22Rv1 (cell line): ENCODE measurements at regions not wholly inside any gene's neighbourhood (a gene's known extent, or its start where the extent isn't known, plus 50 kb on each side); places are given as distances from the start of the nearest gene placed in this dataset.

Source experiments
- CTCF ChIP-seq: fragments of 450-650 bp; IDR thresholded peaks from 2 replicates; pipeline ENCODE4 v1.5.1; 2017; ENCODE audit warnings: mild to moderate bottlenecking
- ZFX ChIP-seq: fragments of 450-650 bp; IDR thresholded peaks from 2 replicates; pipeline ENCODE4 v1.6.1; 2017; ENCODE audit warnings: antibody characterized with exemption, borderline replicate concordance

- no peak for TF ChIP-seq CTCF
- TF ChIP-seq ZFX = no peak
These were observed 128.5 kb upstream of the VRK2 start for GRCh38 chr2:57918126-57918525.
